Progenitor cell of endocrine pancreas (in vitro differentiated cells): ENCODE measurements at regions not wholly inside any gene's neighbourhood (a gene's known extent, or its start where the extent isn't known, plus 50 kb on each side); places are given as distances from the start of the nearest gene placed in this dataset.

ENCODE experiments used
- DNase-seq: peaks from one replicate; pipeline ENCODE4 v3.0.0; 2021; ENCODE audit warnings: low spot score; ENCODE audit not compliant: unreplicated experiment
- H3K27ac Mint-ChIP-seq: 2 replicates; pipeline ENCODE4 v1.8.0; 2021; ENCODE audit warnings: mild to moderate bottlenecking, moderate library complexity, mixed read lengths
- H3K27me3 Mint-ChIP-seq: 2 replicates; pipeline ENCODE4 v1.8.0; 2021; ENCODE audit warnings: mixed read lengths
- H3K36me3 Mint-ChIP-seq: 2 replicates; pipeline ENCODE4 v1.8.0; 2022; ENCODE audit warnings: mixed read lengths; ENCODE audit not compliant: insufficient read depth
- H3K4me1 Mint-ChIP-seq: 2 replicates; pipeline ENCODE4 v1.8.0; 2021; ENCODE audit warnings: low read depth, mixed read lengths
- H3K4me3 Mint-ChIP-seq: 2 replicates; pipeline ENCODE4 v1.8.0; 2021; ENCODE audit warnings: low read depth, mild to moderate bottlenecking, moderate library complexity, mixed read lengths
- H3K9me3 Mint-ChIP-seq: 2 replicates; pipeline ENCODE4 v1.8.0; 2021; ENCODE audit warnings: low read depth, mixed read lengths
- TF ChIP-seq, protein P1 (sequence below): fragments of 200-600 bp; sonication (generic); IDR thresholded peaks from one replicate; pipeline ENCODE4 v1.5.0; 2021; ENCODE audit warnings: antibody characterized with exemption, mild to moderate bottlenecking; ENCODE audit not compliant: unreplicated experiment

DNA sequence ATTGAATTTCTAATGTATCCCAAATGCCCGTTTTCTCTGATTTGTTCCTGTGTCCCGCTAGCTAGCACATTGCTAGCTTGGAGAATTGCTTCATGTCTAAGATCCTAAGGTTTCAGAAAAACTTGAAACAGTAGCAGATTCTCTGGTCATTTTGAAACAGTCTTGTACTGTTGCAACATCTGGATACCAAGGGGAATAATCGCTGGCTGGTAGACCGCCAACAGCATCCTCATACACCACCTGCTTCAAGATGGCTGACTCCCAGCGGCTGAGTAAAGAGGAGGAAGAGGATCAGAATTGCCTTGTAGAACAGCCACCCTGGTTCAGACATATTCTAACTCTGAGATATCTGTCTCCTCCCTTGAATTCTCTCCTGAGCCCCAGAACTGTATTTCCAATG, 226.7 kb upstream of the ELAC2 start:
- Mint-ChIP-seq H3K36me3 (no peaks in the 10 kb centered on the region), H3K4me1 (peaks cover 16% of the 10 kb centered on the region), H3K27me3 (no peaks in the 10 kb centered on the region), H3K4me3 (no peak overlapping the region), H3K27ac (peak overlapping the region; percentile 78), H3K9me3 (peaks cover 6% of the 10 kb centered on the region)
- TF ChIP-seq, protein P1, sequence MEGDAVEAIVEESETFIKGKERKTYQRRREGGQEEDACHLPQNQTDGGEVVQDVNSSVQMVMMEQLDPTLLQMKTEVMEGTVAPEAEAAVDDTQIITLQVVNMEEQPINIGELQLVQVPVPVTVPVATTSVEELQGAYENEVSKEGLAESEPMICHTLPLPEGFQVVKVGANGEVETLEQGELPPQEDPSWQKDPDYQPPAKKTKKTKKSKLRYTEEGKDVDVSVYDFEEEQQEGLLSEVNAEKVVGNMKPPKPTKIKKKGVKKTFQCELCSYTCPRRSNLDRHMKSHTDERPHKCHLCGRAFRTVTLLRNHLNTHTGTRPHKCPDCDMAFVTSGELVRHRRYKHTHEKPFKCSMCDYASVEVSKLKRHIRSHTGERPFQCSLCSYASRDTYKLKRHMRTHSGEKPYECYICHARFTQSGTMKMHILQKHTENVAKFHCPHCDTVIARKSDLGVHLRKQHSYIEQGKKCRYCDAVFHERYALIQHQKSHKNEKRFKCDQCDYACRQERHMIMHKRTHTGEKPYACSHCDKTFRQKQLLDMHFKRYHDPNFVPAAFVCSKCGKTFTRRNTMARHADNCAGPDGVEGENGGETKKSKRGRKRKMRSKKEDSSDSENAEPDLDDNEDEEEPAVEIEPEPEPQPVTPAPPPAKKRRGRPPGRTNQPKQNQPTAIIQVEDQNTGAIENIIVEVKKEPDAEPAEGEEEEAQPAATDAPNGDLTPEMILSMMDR, result no peak
- DNase-seq, result no peak

DNA sequence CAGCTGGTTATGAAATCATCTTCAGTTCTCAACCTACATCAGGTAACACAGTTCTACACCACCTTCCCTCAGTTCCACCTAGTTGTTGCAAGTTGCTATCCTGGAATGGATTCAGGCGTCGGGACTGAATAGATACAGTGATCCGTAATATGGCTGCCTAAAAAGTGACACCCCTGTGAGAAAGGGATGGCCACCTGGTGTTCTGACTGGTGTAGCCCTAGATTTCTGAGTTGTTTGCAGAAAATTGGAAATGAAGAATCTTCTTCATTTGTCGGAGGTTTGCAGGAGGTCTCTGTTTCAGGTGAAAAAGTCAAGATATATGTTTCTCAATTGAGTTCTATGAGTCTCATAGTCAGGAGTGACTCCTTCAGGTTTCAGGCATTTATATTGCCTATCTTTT, 225.8 kb upstream of the ELAC2 start:
- Mint-ChIP-seq H3K4me1 (peaks cover 16% of the 10 kb centered on the region), H3K4me3 (no peak overlapping the region)

DNA sequence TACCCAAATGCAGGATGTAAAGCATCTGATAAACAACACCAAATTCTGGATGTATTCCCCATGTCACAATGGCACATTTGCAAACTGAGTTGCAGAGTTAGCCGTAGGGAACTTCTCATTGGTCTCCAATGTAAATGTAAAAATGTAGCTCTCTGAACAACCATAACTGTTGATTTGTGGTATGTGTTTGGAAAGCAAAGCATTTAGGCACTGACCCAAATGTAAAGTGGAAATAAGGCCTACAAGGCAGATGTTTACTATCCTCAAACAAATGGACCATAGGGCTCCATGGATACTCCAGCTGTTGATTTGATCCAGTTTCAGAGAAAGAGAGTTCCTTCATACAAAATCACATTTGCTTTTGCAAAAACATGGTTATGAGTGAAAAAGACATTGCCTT, 223.0 kb upstream of the ELAC2 start:
- peaks cover 3% of the 10 kb centered on the region for H3K9me3 Mint-ChIP-seq
- H3K4me3 Mint-ChIP-seq, result no peak overlapping the region
- no peaks in the 10 kb centered on the region for H3K27me3 Mint-ChIP-seq
- no peaks in the 10 kb centered on the region for H3K36me3 Mint-ChIP-seq
- TF ChIP-seq, protein P1, result no peak
- DNase-seq, result no peak
- no peak overlapping the region for H3K27ac Mint-ChIP-seq
- H3K4me1 Mint-ChIP-seq, result peaks cover 18% of the 10 kb centered on the region

More for the DNA sequence above, 225.8 kb upstream of the ELAC2 start:
- H3K27ac Mint-ChIP-seq, result no peak overlapping the region
- no peak for DNase-seq
- no peaks in the 10 kb centered on the region for H3K36me3 Mint-ChIP-seq
- no peaks in the 10 kb centered on the region for H3K27me3 Mint-ChIP-seq
- peaks cover 4% of the 10 kb centered on the region for H3K9me3 Mint-ChIP-seq
- TF ChIP-seq, protein P1, result no peak

DNA sequence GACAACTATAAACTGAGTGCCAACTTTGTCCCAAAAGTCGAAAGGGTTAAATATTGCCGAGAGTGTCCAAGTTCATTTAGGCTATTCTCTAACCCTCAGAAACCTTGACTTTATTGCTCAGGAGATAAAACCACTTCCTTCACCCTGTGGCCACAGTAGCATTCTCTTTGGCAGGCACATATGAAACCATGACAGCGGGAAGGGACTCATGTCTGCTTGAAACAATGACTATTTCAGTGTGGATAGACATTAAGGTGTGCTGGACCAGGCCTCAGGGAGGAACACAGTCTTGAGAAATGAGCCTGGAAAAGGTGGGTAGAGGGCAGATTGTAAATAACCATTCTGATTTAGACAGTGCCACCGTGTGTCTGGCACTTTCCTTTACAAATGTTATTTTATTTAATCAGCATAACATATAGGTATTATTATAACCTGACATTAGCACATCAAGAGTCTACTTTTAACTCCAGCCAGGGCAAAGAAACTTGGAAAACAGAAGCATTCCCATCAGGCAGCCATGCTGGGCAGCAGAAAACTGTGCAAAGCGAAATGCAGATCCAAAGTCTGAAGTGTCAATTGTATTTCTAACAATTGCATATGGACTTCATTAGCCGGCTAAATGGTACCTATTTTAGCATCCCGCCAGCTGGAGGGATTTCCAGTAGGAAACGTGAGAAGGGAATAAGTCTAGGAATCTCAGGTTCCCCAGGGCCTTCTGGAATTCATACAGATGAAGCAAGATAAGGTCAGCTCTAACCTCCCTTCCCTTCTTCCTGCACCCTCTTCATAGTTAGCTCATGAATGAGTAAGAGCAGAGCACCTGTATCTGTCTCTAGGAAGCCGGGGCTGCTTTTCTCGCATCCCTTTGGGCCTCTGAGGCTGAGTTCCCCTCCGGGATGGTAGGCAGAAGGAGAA, 212.8 kb upstream of the ELAC2 start:
- no peak overlapping the region for H3K27ac Mint-ChIP-seq
- H3K4me1 Mint-ChIP-seq, result peaks cover 8% of the 10 kb centered on the region

DNA sequence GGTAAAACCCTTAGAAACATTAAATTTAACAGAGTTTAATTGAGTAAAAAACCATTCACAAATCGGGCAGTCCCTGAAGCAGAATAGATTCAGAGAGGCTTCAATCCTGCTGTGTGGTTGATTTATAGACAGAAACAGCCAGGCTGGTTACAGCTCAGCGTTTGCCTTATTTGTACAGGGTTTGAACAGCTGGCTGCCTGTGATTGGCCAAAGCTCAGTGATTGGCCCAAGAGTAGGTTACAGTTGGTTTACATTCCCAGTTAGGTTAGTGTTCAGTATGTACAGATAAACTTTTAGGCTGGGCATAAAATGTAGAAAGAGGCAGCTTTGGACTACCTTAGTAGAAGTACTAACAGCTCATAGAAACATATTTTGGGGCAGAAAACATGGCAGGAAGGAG, 210.4 kb upstream of the ELAC2 start:
- H3K36me3 Mint-ChIP-seq, result no peaks in the 10 kb centered on the region
- H3K4me3 Mint-ChIP-seq, result no peak overlapping the region

More for the DNA sequence above, 212.8 kb upstream of the ELAC2 start:
- H3K4me3 Mint-ChIP-seq, result no peak overlapping the region
- H3K36me3 Mint-ChIP-seq, result no peaks in the 10 kb centered on the region
- H3K9me3 Mint-ChIP-seq, result peaks cover 9% of the 10 kb centered on the region
- DNase-seq, result no peak
- TF ChIP-seq, protein P1, result no peak
- H3K27me3 Mint-ChIP-seq, result no peaks in the 10 kb centered on the region

More for the DNA sequence above, 210.4 kb upstream of the ELAC2 start:
- no peak overlapping the region for H3K27ac Mint-ChIP-seq
- TF ChIP-seq, protein P1, result no peak
- peaks cover 17% of the 10 kb centered on the region for H3K4me1 Mint-ChIP-seq
- DNase-seq, result no peak
- H3K9me3 Mint-ChIP-seq, result peaks cover 8% of the 10 kb centered on the region
- H3K27me3 Mint-ChIP-seq, result no peaks in the 10 kb centered on the region
